ENCODE measurements at regions not wholly inside any gene's neighbourhood (a gene's known extent, or its start where the extent isn't known, plus 50 kb on each side); places are given as distances from the start of the nearest gene placed in this dataset.

DNA sequence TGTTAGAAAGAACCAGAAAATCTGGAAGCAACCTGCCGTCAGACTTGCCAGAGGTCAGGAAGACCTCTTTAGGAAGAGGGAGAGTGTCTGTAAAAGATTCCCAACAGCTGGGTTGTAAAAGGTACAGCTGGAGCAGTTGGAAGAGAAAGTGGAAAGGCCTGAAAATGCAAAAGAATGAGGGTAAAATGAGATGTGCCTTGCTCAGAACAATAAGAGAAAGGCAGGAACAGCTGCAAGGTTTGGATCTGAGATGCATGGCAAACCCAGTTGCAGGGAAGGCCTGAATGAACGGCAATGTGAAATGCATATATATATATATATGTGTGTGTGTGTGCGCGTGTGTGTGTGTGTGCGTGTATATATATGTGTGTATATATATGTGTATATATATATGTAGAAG is 88.1 kb downstream of the ZIC1 start:
- Histone ChIP-seq H3K4me1 (ENCODE audit: insufficient read depth, low read length) (no peaks in the 10 kb centered on the region), H3K27ac (ENCODE audit: low read depth in 1 of 2, low read length in 2 of 2) (no peak overlapping the region), H3K27me3 (ENCODE audit: control insufficient read depth in 1 of 2, insufficient read depth in 2 of 2, low read length in 2 of 2) (no peaks in the 10 kb centered on the region), H3K36me3 (ENCODE audit: insufficient read depth, low read length) (no peaks in the 10 kb centered on the region), H3K4me3 (ENCODE audit: low read length) (no peak overlapping the region), H3K9me3 (ENCODE audit: control insufficient read depth in 1 of 2, insufficient read depth in 1 of 2, low read length in 2 of 2) (peaks cover 0 to 3% of the 10 kb centered on the region in 2 experiments)
- TF ChIP-seq, protein P1, sequence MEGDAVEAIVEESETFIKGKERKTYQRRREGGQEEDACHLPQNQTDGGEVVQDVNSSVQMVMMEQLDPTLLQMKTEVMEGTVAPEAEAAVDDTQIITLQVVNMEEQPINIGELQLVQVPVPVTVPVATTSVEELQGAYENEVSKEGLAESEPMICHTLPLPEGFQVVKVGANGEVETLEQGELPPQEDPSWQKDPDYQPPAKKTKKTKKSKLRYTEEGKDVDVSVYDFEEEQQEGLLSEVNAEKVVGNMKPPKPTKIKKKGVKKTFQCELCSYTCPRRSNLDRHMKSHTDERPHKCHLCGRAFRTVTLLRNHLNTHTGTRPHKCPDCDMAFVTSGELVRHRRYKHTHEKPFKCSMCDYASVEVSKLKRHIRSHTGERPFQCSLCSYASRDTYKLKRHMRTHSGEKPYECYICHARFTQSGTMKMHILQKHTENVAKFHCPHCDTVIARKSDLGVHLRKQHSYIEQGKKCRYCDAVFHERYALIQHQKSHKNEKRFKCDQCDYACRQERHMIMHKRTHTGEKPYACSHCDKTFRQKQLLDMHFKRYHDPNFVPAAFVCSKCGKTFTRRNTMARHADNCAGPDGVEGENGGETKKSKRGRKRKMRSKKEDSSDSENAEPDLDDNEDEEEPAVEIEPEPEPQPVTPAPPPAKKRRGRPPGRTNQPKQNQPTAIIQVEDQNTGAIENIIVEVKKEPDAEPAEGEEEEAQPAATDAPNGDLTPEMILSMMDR (IDR thresholded peaks at IDR 0.05): no peak
- DNase-seq: no peak
- CTCF ChIA-PET: no interaction called here
- intact Hi-C loops (cut with DNase I, micrococcal nuclease): no loop called here
- Mint-ChIP-seq H3K27me3 (no peaks in the 10 kb centered on the region), H3K36me3 (ENCODE audit: low read depth) (no peaks in the 10 kb centered on the region), H3K4me1 (ENCODE audit: low read depth) (no peaks in the 10 kb centered on the region), H3K9me3 (no peaks in the 10 kb centered on the region), H3K4me3 (no peak overlapping the region), H3K27ac (no peak overlapping the region)
- POLR2A ChIA-PET: no interaction called here
- ATAC-seq (ENCODE audit: poor library complexity): no peak

DNA sequence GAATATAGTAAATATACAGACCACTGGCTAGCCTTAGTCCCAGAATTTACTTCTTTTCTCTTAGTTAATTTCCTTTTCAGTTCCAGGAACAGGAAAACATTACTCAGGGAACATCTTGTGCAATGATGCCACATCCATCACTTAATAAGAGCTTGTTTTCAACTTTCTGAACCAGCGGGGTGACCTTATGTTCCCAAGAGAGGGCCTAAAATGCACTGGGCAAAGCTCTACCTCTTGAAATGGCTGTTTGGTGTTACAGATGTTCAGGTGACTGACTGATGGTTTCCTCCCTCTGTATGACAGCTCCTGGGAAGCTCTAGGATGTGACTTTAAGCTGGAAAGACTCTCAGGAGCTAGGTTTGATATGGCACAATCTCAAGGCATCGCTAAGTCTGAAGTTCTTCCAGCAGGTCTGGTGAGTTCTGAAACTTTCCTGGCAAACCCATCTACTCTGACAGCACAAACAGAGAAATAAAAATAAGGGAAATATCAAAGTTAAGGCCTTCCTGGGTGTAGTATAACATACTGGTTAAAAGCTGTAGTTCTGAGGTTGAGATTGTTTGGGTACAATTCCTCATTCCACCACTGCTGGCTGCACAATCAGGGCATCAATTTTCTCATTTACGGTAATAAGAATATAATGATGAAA is 98.6 kb downstream of the ZIC1 start:
- Mint-ChIP-seq H3K36me3 (ENCODE audit: low read depth) (no peaks in the 10 kb centered on the region), H3K4me1 (ENCODE audit: low read depth) (no peaks in the 10 kb centered on the region), H3K27ac (no peak overlapping the region), H3K4me3 (no peak overlapping the region), H3K9me3 (no peaks in the 10 kb centered on the region), H3K27me3 (no peaks in the 10 kb centered on the region)
- Histone ChIP-seq H3K4me1 (ENCODE audit: insufficient read depth, low read length) (no peaks in the 10 kb centered on the region), H3K27ac (ENCODE audit: low read depth in 1 of 2, low read length in 2 of 2) (no peak overlapping the region), H3K27me3 (ENCODE audit: control insufficient read depth in 1 of 2, insufficient read depth in 2 of 2, low read length in 2 of 2) (no peaks in the 10 kb centered on the region), H3K36me3 (ENCODE audit: insufficient read depth, low read length) (no peaks in the 10 kb centered on the region), H3K4me3 (ENCODE audit: low read length) (no peak overlapping the region), H3K9me3 (ENCODE audit: control insufficient read depth in 1 of 2, insufficient read depth in 1 of 2, low read length in 2 of 2) (no peaks in the 10 kb centered on the region)
- DNase-seq: no peak
- intact Hi-C loops (cut with DNase I, micrococcal nuclease): no loop called here
- ATAC-seq (ENCODE audit: poor library complexity): no peak
- ChIA-PET POLR2A (no interaction called here), CTCF (no interaction called here)
- TF ChIP-seq, protein P1 (IDR thresholded peaks at IDR 0.05): no peak

DNA sequence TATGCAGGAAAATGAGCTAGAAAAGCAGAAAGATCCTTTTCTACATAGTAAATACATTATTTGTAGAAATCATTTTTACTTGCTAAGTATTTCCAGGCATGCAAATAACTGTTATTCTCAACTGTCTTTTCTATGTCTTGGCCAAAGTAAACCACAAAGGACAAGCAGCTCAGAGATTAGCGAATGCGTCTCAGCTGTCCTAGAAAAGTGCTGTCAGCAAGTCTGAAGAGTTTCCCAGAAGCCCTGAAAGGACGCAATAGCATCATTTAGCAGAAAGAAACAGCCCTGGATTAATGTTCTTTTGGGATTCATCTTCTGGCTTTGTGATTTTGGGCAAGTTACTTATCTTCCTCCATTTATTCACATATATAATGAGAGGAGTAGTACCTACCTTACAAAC is 100.3 kb downstream of the ZIC1 start:
- Mint-ChIP-seq H3K4me1 (ENCODE audit: low read depth) (no peaks in the 10 kb centered on the region), H3K27me3 (no peaks in the 10 kb centered on the region), H3K9me3 (no peaks in the 10 kb centered on the region), H3K36me3 (ENCODE audit: low read depth) (no peaks in the 10 kb centered on the region), H3K4me3 (no peak overlapping the region), H3K27ac (no peak overlapping the region)
- TF ChIP-seq, protein P1 (IDR thresholded peaks at IDR 0.05): no peak
- no peaks in the 10 kb centered on the region for H3K36me3 ChIP-seq (ENCODE audit: insufficient read depth, low read length)
- DNase-seq (no peak), ATAC-seq (ENCODE audit: poor library complexity) (no peak)
- H3K4me3 ChIP-seq (ENCODE audit: low read length): no peak overlapping the region
- ChIA-PET POLR2A (no interaction called here), CTCF (no interaction called here)
- no peak overlapping the region for H3K27ac ChIP-seq (ENCODE audit: low read depth in 1 of 2, low read length in 2 of 2)
- H3K4me1 ChIP-seq (ENCODE audit: insufficient read depth, low read length): no peaks in the 10 kb centered on the region
- H3K27me3 ChIP-seq (ENCODE audit: control insufficient read depth in 1 of 2, insufficient read depth in 2 of 2, low read length in 2 of 2): no peaks in the 10 kb centered on the region
- intact Hi-C loops (cut with DNase I, micrococcal nuclease): no loop called here
- no peaks in the 10 kb centered on the region for H3K9me3 ChIP-seq (ENCODE audit: control insufficient read depth in 1 of 2, insufficient read depth in 1 of 2, low read length in 2 of 2)

All from CD4-positive, alpha-beta T cell (primary cell).